NCI-H2171 (cell line): ENCODE measurements at regions not wholly inside any gene's neighbourhood (a gene's known extent, or its start where the extent isn't known, plus 50 kb on each side); places are given as distances from the start of the nearest gene placed in this dataset.
A peak's percentile ranks its signal among the peaks of the same experiment; 100 is the strongest.
"Not testable (repeated sequence)": the region's sequence is repeated elsewhere in the genome, so short reads cannot be mapped to it uniquely, and the experiment has no call there.

Experiments
- DNase-seq: peaks from one replicate; lab custom pipeline; 2025; lab: John Stamatoyannopoulos, UW

GRCh38 chr1:224791362-224791941, 138.0 kb upstream of the DNAH14 start:
- DNase-seq = no peak

DNA sequence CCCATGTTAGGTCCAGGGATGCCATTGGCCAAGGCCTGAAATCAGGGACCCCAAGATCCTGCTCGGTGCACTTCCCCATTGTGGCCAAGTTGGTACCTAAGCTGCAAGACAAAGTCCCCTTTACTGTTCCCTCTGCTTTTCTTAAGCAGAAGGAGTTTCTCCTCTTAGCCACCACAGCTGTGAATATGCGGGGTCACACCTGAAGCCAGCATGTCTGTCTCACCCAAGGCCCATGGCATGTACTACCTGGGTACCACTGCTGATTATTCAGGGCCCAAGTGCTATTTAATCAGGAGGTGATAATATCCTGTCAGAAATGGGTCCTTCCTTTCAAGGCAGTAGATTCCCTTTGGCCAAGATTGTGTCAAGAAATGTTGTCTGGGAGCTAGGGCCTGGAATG, 133.9 kb upstream of the DNAH14 start:
- DNase-seq = no peak

DNA sequence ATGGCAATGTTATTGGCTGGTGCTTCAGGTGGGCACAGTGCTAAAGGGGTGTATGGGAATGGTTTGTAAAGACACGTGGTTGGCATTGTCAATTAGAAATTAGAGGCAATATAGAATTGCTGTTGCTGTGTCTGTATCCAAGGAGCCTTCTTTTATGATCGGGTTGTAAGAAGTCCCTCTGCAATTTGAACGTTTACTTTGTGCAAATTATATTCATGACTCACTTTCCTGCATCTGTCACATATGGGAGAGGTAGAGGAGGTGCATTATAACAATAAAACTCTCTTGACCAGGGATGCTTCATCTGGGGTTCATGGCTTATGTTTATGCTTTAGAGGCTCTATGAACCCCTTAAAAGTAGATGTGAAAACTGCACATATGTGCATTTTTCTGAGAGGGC, 130.4 kb upstream of the DNAH14 start:
- DNase-seq = no peak

GRCh38 chr1:224800486-224801119, 128.9 kb upstream of the DNAH14 start:
- DNase-seq = peak; percentile 95

DNA sequence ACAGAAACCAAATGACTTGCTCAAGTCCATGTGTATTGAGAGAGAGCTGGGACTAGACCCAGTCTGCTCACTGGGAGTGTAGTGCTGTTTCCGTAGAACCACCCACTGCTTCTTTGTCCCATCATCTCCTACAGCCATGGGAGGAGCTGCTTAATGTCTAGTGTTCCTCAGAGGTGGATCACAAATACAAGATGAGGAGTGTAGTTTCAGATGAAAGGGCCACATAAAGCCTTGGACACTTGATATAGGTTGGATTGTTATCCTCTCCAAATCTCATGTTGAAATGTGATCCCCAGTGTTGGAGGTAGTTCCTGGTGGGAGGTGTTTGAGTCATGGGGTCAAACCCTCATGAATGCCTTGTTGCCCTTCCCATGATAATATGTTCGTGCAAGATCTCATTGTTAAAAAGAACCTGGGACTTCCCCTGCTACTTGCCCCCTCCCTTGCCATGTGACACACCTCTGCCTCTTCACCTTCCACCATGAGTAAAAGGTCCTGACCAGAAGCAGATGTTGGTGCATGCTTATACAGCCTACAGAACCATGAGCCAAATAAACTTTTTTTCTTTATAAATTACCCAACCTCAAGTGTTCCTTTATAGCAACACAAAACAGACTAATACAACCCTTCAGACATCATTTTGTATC, 127.5 kb upstream of the DNAH14 start:
- DNase-seq = no peak

- no peak for DNase-seq
Observed at GRCh38 chr1:224802617-224803016, 126.9 kb upstream of the DNAH14 start.

DNA sequence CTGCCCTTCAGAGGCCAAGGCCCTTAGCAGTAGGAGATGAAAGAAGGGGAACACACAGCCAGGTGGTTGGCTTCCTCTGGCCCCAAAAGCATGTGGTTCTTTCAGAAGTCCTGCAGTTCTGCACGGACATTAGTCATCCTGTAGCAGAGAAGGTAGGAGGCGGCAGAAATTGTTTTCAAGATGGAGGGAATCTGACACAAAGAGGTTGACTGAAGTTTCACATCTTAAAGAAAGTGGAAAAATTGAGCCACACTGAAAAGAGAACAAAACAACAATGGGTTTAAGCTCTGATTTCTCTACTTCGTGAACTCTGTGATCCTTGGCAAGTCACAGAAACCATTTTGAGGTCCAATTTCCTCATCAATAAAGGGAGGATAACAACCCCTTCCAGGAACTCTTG, 125.3 kb upstream of the DNAH14 start:
- no peak for DNase-seq

GRCh38 chr1:224805889-224806288, 123.6 kb upstream of the DNAH14 start:
- no peak for DNase-seq

DNA sequence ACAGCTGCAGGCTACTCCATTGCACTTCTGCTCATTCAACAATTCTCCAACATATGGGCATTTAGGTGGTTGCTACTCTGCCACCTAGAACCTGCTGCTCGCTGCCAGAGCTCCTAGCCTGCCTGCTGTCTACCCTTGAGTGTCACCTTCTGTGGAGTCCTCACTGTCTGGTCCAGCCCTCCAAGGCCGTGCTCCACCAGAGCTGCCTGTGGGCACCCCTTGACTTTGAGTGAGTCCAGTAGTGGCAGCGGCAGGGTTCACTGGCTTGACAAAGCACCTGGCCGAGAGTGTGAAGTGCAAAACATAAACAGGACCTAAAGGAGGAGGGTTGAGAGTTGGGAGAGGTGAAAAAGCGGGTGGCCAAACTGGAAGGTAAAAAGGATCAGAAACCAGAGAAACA, 120.3 kb upstream of the DNAH14 start:
- DNase-seq = no peak

DNA sequence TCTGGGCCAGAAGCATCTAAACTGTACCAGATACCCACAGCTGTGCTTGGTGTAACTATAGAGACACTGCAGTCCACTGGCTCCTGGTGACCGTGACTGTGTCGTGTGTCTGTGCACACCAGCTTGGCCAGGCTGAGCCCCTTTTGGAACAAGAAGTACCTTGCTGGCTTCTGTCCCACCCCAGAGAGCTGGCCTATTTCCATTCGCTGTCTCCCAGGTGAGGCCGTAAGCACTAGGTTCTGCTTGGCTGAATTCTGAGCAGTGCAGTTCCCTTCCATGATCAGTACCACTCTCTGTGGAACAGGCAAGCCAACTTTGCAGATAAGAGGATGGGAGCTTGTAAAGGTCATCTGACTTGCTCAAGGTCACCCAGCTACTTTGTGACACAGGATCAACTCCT, 119.9 kb upstream of the DNAH14 start:
- no peak for DNase-seq

GRCh38 chr1:224811564-224811963, 117.9 kb upstream of the DNAH14 start:
- DNase-seq = no peak

- DNase-seq = no peak
Observed at GRCh38 chr1:224815647-224816046, 113.8 kb upstream of the DNAH14 start.

GRCh38 chr1:224816062-224816461, 113.4 kb upstream of the DNAH14 start:
- no peak for DNase-seq

GRCh38 chr1:224817382-224817781, 112.1 kb upstream of the DNAH14 start:
- DNase-seq = no peak

DNA sequence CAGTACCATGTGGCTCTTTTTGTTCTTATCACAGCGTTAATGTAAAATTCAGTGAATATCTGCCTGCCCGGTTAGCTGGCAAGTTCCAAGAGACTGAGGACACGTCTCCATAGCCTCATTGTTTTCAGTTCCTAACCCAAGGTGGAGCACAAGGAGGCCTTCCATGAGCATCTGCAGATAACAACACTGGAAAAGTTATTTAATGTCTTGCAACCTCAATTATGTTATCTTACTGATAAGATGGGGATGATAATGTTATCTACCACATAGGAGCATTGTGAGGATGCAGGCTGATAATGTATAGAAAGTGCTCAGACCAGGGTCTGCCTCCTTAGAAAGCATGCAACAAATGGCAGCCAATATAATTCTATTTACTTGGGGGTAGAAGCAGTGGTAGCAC, 109.6 kb upstream of the DNAH14 start:
- DNase-seq = no peak

GRCh38 chr1:224820341-224820740, 109.1 kb upstream of the DNAH14 start:
- no peak for DNase-seq

GRCh38 chr1:224821751-224822150, 107.7 kb upstream of the DNAH14 start:
- not testable (repeated sequence) for DNase-seq

DNA sequence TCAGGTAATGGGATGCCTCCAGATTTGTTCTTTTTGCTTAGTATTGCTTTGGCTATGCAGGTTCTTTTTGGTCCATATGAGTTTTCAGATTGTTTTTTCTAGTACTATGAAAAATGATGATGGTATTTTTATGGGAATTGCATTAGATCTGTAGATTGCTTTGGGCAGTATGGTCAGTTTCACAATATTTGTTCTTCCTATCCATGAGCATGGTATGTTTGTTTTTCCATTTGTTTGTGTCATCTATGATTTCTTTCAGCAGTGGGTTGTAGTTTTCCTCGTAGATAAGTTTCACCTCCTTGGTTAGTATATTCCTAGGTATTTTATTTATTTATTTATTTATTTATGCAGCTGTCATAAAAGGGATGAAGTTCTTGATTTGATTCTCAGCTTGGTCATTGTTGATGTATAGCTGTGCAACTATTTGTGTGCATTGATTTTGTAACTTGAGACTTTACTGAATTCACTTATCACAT, 103.9 kb upstream of the DNAH14 start:
- DNase-seq = no peak

- no peak for DNase-seq
Observed at GRCh38 chr1:224828691-224829090, 100.8 kb upstream of the DNAH14 start.

- no peak for DNase-seq
Observed at GRCh38 chr1:224831501-224831900, 98.0 kb upstream of the DNAH14 start.

GRCh38 chr1:224839648-224840300, 89.7 kb upstream of the DNAH14 start:
- not testable (repeated sequence) for DNase-seq

DNA sequence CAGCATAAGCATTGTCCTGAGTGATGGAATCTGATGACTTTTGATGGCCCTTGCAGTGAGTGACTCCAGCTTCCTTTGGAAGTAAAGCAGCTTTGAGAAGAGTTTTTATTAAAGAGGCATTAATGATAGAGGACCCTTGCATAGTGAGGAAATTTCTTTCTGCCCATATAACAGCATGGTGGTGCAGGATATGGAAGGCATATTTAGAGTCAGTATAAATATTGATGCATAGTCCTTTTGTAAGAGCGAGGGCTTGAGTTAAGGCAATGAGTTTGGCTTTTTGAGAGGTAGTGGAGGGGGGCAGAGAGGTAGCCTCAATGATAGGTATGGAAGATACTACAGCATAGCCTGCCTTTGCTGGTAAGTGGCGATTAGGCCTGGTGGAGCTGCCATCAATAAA, 87.7 kb upstream of the DNAH14 start:
- not testable (repeated sequence) for DNase-seq
